GM18508 (cell line): ENCODE measurements at regions not wholly inside any gene's neighbourhood (a gene's known extent, or its start where the extent isn't known, plus 50 kb on each side); places are given as distances from the start of the nearest gene placed in this dataset.

ENCODE experiments used
- ATAC-seq: cut with Tn5 transposase; IDR thresholded peaks from one replicate; pipeline ENCODE4 v1.9.1; 2021; ENCODE audit warnings: moderate number of reproducible peaks; ENCODE audit not compliant: insufficient read depth, unreplicated experiment

DNA sequence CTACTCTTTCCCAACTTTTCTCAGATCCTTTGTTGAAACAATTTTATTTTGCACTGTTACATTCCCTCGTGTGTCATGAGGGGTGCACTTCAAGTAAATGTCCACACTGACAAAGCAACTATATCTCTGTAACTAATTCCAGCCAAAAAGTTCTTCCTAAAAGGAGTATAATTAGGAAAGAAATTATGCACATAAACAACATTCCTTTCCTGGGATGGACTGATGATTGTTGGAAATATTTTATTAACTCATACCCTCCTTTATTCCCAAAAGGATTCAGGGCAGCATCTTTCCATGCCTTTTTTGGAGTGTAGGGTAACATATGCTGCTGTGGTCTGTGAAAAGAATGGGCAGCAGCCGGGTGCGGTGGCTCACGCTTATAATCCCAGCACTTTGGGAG, 426.1 kb upstream of the THBS1 start:
- no peak for ATAC-seq

DNA sequence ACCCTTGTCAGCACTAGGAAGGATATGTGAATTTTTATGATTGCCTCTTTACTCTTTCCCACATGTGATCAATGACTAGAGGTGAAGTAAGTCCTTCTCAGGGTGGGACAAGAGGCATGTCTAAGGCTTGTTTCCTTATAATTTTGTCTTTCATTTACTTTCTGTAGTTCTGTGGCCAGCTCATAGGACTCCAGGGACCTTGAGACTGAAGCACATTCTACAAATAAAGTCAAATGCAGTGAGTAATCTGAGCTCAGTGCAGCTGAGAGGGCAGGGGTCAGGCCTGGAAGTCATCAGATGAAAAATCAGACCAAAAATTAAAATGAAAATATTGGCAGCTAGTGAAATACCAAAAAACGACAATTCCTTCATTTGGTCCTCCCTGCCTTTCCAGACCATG, 424.7 kb upstream of the THBS1 start:
- no peak for ATAC-seq

DNA sequence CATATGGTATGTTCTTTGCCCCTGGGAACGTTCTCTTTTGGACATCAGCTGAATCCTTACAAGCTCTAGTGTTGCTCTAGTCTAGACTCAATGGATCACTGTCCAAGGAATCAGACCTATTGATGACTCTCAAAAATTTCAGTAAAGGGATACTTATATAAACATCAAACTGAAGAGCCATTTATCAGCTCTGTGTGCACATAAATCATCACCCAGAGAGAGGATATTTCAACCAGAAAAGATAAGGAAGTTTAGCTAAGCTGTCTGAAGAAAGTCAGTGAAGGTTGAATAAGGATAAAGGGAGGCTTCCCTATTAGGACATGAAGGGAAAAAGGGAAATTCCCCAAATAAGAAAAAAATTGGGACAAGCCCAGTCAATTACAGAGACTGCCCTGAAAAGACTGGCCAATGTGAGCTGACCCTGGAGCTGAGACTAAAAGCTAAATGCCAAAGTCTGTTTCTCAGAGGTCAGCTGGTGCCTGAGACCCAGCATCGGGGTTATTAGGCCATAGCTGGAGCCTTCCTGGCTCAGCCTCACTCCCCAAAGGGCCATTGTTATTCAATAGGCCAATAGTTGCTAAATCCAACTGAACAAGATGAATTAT, 424.1 kb upstream of the THBS1 start:
- no peak for ATAC-seq

DNA sequence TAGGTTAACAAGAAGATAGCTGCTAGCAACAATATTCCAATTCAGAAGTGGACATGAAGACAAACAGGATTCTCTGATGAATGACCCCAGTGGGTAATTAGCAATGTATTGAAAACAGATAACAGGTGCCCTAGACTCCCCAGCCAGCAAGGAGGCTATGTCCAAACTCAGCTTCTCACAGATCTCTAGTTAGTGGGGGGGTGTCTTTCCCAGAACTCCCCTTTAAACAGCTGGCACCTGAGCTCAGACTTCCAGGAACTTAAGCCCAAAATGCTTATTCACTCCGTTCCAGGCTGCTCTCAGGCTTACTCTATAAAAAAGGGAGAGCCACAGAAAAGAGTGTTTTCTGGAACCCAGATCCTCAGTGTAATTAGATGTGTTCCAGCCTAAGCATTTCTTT, 423.0 kb upstream of the THBS1 start:
- ATAC-seq = no peak

DNA sequence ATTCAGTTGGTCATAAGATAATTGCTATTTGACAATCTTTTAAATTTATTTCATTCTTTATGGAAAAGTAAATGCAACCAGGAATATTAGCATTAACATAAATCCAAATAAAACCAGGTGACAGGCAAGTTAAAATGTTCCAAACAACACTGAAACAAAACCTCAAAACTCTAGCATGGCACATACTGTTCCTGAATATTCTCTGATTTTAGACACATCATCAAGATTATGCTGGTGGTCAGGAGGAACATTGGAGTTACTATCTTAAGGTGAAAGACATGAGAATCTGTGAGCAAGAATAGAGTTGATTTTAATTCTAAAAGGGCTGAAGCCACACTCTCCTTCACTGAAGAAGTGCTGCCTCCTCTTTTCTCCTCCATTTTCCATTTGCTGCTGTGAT, 421.0 kb upstream of the THBS1 start:
- ATAC-seq = no peak

DNA sequence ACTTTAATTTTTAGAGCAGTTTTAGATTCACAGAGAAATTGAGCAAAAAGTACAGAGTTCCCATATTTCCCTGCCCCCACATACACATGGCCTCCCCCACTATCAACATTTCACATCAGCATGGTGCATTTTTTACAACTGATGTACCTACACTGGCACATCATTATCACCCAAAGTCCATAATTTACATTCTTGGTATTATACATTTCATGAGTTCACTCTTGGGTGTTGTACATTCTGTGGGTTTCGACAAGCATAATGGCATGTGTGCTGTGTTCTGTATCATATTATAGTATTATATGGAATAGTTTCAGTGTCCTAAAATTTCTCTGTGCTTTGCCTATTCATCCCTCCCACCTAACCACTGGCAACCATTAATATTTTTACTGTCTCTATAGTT, 419.8 kb upstream of the THBS1 start:
- ATAC-seq = no peak

DNA sequence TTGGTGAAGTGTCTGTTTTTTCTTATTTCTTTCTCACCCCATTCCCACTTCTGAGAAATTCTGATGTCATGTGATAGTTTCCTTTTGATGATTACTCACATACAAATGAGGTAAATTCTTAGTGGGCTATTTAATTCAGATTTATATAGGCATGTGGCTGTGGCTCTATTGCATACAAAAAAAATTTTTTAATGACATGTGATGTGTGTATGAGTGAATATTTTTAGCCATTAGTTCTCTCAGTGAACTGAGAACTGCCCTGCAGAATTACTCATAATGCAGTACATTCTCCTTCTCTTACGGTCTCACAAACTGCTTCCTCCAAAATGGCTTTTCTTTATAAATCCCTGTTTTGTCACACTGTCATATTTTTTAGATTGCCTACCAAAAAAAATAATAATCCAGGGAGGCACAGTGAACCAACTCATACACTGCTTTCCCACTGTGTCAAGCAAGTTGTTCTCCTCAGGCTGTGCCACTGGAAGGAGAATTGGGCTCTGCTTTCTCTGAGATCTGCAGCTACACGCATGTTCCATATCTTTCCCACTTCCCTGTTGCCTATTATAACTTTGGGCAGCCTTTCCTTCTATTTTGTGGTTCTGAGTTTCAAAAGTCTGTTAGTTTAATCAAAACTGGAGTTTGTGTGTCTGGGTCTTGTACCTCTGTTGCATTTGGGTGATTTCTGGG, 415.7 kb upstream of the THBS1 start:
- ATAC-seq = no peak

DNA sequence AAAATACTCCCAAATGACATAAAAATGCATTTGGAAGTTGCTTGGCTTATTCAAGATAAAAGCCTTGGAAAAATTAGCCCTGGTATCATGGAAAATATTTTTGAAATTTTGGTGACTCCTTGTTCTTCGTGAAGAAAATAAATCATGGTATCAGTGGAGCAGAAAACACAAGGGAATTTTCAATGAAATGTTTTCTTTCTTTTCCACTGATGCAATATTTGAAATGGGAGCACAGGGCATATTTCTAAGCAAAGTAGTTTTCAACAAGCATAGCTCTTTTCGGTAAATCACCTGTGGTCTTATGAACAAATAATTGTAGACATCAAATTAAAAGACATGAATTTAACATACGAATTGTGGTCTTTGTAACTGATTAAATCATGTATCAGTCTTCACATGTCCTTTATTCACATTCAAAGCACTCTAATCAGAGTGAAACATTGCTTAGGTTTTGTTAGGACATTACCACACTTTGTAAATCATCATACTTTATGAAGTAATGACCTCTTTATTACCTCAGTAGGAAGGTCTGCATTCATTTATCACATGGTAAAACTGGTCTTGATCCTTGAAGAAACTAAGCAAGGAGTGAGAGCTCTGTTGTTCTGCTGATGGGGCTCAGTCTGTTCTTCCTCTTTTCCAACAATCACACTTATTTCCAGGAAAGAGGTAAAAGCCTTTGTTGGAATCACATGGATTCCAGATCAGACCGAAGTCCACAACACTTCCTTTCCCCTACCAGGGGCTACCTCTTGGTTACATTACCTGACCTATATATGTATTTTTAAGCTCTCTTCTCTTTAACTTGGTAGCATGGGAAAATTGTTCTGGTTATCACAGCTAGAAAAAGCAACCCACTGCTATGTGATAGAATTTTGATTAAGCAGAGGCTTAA, 413.5 kb upstream of the THBS1 start:
- ATAC-seq = no peak

DNA sequence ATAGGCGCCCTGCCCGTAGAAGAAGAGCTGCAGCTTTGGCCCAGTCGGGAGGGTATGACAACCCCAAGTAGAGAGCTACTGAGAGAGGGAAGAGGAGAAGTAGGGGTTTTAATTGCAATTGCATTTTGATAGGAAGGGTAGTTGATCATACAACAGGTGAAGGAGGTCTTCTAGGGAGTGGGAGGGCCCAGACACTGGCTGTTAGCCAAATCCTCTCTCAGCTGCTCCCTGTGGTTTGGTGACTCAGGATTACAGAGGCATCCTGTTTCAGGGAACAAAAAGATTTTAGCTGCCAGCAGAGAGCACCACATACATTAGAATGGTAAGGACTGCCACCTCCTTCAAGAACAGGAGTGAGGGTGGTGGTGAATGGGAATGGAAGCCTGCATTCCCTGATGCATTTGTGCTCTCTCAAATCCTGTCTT, 408.9 kb upstream of the THBS1 start:
- no peak for ATAC-seq

DNA sequence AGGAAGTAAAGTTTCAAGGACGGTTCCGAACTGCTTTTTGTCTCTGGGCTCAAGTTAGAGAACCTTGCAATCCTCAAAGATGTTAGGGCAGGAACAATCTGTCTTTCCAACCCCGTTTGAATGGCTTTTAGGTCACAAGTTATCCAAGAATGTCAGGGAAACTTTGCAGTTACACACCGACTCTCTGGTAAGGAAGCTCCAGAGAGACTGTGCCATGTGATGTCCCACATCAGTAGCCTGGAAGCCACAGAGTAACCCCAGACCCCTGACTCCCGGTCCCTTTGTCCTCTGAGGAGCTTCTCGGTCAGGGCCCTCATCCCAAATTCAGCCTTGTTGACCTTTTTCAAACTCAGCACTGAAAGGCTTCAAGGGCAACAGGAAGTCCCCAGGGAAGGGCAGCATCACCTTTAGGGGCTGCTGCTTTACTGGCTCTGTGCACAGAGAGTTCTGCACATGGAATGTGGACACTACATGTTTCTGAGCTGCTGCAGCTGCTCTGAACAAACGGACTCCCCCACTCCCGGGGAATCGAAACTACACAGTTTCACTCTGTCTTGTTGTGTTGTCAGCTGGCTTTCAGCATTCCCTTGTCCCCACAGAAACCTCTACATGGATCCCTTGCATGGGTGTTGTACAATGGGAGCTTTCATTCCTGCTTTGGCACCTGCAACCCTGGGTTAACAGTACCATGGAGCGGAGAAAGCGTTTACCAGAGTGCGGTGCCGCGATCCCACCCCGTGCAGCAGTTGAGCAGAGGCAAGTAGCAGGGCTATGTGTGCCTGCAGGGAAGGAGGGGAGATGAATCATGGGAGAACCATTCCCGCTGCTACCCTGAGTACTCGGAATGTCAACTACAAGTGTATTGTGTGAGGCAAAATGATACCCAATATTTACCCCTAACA, 408.2 kb upstream of the THBS1 start:
- no peak for ATAC-seq

DNA sequence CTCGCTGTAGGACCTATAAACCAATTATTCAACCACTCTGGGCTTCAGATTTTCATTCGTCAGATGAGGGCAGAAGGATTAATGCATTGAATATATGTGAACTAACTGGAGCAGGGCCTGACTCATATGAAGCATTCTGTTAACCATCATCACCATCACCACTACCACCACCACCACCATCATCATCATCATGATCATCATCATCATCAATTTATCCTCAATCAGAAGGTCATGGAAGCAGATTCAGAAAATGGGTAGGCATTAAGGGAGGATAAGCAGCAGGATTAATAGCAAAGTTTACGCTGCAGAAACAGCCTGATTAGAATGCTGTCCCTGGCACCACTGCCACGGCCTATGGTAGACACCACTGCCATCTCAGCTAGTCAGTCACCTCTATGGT, 407.5 kb upstream of the THBS1 start:
- no peak for ATAC-seq

DNA sequence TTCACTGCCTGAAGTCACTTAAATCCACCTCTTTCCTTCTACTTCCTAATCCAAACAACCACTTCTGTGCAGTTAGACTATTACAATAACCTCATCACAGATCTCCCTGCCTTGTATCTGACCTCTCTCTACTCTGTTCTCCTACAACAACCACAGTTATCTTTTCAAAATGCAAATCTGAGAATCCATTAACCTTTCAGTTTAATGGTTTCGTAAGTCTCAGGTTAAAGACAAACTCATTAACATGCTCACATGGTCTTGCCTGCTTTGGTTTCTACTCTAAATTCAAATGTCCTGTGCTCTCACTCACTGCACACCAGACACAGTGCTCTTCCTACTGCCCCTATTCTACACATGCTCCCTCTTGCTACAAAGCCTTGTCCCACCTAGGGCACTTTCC, 406.5 kb upstream of the THBS1 start:
- ATAC-seq = no peak

DNA sequence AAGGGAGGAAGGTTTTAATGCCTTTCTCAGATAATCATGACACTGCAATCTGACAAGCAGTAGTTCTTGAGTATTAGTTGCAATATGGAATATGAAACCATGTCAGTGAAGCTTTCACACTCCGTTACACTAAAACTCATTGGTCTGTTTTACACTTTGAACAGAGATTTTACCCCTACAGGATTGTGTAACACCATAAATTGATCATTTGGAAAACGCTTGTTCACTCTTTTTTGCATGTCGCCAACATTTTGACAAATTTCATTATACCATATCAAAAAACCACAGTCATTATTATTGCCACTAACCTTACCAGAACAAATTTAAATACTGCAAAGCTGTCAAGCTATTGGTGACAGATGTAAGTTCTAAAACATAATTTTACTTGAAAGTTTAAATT, 404.8 kb upstream of the THBS1 start:
- ATAC-seq = no peak

DNA sequence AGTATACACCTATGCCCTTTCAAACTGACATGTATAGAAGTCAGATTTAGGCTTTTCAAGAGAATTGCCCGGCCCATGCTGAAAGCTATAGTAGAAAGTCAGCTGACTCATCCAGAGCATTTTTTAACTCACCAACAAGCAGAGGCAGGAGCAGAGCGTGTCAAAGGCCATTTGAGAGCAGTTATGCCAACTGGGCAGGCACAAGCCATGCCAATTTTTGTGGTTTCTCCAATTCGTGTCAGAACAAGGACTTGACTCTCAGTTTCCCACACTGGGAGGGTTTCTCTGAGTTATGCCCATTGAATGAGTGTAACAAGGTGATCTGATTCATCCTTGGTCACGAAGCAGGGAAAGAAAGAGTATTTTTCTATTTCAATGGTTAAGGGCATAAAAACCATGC, 403.3 kb upstream of the THBS1 start:
- no peak for ATAC-seq

DNA sequence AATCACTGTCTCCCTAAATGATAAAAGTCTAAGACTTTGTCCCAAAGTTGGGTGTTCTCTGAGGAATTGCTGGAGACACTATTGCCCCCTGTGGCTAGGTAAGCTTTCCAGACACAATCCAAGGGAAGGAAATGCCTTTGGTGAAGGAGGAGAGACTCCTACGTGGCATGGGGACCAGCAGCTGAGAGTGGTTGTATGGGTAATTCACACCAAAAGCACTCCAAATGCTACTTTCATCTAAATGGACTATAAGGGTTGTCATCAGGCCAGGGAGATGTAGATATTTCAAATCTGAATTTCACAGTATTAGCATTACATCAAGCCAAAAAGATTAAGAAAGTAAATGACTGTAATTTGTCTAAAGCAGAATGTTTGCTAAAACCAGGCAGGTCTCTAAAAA, 400.8 kb upstream of the THBS1 start:
- no peak for ATAC-seq

DNA sequence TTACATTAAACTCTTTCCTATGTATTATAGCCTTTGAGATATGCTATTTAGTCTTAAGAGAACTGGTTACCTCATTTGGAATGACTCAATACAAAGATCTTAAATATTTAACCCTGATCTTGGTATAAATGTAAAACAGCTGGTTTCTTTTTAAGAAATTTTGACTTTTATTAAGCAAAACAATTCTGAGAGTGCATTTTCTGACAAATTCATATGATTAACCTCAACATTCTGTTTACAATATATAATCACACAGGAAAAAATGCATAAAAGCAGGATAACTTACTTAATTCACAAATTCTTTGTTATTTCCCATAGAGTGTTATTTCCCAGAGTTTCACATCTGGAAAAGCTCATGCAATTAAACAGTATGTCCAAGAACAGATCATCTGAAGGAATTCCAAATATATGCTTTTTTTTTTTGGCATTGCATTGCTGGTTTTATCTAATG, 400.4 kb upstream of the THBS1 start:
- ATAC-seq = no peak

DNA sequence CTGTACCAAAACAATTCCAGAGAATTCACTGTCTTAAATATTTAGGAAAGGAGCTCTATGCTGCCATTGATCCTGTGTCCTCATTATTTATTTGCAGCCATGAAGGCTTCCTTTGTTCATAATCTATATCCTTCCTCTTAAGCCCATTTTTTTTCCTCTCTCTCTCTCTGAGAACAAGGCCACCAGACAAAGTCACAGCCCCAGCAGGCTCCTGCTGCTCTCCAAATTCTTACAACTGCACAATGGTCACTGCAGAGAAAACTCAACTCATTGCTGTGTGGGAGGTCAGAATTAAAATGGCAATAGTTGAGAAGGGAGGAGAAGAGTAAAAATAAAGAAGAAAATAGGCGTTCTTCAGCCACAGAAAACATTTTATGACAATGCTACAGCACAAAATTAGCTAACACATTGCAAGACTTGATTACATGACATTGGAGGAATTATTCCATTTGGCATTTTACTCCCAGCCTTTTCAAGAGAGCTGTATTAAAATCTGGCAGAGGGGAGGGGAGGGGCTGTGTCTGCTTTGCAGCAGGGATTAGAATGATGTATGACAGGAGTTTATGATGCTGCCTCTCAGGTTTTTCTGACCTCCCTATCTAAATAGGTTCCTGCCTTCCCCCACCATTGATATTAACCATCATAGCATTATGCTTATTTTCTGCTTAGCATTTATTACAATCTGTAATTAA, 399.7 kb upstream of the THBS1 start:
- no peak for ATAC-seq

DNA sequence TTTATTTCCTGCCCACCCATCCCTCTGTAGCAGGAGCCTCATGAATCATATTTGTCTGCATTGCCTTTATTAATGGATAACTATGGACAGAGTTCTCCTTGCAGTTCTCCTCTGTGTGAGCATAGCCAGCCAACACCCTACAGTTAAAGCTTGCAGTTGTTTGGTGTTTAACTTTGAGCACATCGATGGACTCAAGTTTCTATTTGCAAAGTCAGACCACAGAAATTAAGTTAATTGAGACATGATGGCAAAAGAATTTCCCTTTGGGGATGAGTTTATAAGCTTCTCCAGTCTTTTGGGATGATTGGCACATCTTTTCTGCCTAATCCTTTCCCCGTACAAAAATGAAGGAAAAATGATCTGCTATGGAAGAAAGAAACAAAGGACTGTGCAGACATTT, 398.9 kb upstream of the THBS1 start:
- no peak for ATAC-seq

DNA sequence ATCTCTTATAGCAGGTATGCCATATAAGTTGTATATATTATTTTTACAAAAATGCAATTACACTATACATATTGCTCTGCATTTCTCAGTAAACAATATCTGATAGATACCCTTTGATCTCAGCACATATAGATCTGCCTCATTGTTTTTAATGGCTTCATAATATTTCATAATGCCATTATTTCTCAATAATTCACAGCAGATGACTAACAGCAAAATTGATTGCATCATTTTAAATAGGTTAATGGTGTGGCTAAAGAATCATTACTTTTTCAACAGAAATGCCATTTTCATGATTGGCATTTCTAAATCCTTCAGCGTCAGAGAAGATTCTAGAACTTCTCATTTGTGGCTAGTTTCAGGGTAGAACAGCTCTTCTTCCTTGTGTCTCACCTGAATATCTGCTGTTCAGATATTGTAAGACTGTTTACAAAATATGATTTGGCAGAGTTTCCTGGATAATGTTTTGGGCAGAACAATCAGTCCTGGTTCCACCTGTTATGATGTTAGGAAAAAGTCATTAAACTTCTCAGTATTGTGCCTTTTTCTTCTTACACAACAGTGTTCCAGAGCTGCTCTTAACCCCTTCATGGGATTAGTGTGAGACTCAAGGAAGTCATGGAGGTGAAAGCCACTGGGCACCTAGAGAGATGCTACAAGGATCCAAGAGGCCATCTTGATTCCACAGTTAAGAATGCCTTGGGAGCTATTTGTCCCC, 397.6 kb upstream of the THBS1 start:
- no peak for ATAC-seq
